ENCODE measurements at regions not wholly inside any gene's neighbourhood (a gene's known extent, or its start where the extent isn't known, plus 50 kb on each side); places are given as distances from the start of the nearest gene placed in this dataset.
A peak's percentile ranks its signal among the peaks of the same experiment; 100 is the strongest.
"Not testable (repeated sequence)": the region's sequence is repeated elsewhere in the genome, so short reads cannot be mapped to it uniquely, and the experiment has no call there.

GRCh38 chr14:106235356-106236159, 709.2 kb downstream of the TMEM121 start:
- DNase-seq, result no peak

GRCh38 chr14:106248321-106249192, 722.2 kb downstream of the TMEM121 start:
- no peak for DNase-seq

DNA sequence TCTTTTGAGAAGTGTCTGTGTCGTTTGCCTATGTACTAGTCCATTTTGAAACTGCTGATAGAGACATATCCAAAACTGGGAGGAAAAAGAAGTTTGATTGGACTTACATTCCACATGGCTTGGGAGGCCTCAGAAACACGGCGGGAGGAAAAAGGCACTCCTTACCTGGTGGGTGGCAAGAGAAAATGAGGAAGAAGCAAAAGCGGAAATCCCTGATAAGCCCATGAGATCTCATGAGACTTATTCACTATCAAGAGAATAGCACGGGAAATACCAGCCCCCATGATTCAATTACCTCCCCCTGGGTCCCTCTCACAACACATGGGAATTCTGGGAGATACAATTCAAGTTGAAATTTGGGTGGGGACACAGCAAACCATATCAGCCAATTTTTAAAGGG, 727.6 kb downstream of the TMEM121 start:
- not testable (repeated sequence) for DNase-seq

DNA sequence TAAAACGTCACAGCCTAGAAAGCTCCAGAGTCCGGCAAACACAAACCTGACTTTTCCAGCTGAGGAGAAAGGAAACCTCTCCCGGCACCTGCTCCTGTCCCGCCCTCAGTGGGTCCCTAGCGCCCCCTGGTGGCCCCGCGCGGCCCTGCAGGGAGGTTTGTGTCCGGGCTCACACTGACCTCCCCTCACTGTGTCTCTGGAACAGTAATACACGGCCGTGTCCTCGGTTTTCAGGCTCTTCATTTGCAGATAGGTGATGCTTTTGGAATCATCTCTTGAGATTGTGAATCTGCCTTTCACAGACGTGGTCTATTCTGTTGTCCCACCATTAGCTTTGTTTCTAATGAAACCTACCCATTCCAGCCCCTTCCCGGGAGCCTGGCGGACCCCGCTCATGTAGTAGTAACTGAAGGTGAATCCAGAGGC, 731.2 kb downstream of the TMEM121 start:
- peak; percentile 1 for DNase-seq

GRCh38 chr14:106268013-106268727, 741.8 kb downstream of the TMEM121 start:
- no peak for DNase-seq

DNA sequence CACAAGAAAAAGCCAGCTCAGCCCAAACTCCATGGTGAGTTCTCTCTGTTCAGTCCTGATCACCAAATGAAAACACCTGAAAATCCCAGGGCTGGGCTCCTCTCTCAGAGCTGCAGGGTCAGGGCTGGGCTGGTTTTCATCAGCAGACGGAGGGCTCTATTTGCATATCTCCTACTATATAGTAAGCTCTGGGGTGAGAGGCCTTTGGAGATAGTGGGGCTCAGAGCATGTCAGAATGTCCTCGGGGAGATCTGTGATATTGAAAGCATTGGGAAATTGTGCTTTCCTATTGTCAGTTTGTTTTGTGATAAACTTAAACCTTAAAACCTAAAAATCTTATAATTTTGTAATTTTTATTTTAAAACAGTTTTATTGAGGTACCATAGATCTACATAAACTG, 742.6 kb downstream of the TMEM121 start:
- DNase-seq, result no peak

DNA sequence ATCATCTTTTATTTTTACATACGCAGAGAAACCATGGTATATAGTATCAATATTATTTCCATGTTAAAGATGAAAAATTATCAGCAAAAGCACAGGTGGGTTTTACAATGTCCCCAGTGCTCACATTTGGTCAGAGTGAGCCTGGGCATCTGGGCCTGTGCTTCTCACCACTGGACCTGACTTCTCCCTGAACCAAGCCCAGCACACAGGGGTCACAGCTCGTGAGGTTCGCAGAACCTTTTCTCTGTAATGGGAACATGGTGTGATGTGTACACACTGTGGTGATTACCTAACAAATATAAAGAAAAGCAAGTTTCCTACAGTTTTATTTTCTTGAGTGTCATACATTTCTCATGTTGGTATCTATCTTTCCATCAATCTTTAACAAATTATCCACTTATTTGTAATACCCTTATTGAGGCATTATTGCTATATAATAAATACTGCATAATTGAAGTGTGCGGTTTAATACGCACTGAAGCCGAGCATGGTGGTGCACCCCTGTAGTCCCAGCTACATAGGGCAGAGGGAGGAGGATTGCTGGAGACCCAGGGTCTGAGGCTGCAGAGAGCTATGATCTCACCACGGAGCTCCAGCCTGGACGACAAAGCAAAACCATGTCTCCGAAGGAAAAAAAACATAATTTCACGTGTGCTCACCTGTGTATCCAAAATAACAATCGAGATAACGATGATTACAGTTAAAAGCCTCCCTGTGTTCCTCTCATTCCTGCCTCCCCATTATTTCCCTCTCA, 743.2 kb downstream of the TMEM121 start:
- DNase-seq, result no peak

DNA sequence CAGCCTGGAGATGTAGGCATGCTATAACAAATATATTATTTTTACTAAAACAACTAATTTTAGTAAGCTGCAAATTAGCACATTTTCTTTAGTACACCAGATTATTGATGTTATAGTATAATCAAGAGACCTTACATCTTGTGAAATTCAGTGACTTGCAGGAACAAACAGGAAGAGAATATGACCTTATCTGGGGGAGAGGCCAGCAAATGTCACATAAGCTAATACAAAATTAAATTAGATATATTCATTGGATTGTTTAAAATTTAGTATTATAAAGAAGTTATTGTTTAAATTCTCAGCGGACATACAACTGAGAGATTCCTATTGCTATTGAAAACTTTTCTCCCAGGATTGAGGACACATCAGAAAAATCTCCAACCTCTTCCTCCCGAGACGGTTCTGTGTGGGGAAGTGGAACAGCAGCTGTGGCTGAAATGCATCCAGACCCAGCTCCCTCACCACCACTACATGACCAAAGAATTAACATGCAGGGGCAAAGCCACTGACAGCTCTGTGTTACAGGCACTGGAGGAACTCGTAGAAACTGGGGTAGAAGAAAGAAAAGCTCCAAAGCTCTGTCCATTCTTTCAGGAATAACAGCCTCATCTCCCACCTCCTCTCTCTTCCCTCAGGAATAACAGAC, 744.2 kb downstream of the TMEM121 start:
- DNase-seq, result not testable (repeated sequence)

DNA sequence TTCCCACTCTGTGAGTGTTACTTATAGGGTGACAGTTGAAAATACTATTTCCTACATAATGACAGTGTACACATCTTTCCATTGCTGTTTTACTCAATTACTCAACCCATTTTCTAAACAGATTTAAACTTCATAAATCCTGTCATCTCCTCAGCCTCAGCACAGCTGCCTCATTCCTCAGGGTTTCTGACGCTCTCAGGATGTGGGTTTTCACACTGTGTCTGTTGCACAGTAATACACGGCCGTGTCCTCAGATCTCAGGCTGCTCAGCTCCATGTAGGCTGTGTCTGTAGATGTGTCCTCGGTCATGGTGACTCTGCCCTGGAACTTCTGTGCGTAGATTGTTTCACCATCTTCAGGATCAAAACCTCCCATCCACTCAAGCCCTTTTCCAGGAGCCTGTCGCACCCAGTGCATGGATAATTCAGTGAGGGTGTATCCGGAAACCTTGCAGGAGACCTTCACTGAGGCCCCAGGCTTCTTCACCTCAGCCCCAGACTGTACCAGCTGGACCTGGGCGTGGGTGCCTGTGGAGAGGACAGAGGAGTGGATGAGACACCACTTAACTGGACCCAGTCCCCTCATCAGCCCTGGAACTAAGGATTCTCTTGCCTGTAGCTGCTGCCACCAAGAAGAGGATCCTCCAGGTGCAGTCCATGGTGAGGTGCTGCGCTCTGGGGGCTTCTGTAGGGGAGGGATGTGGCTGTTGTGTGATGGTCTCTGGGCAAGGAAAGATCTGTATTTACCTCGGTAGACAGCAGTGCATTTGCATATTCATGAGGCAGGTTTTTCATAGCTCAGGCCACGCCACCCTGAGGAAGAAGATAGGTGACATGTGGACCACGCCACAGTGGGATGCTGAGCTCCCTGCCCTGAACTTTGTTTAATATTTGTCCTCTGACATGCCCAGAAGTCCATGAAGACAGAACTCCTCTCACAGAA, 750.2 kb downstream of the TMEM121 start:
- no peak for DNase-seq

GRCh38 chr14:106277503-106277902, 751.1 kb downstream of the TMEM121 start:
- DNase-seq, result no peak

DNA sequence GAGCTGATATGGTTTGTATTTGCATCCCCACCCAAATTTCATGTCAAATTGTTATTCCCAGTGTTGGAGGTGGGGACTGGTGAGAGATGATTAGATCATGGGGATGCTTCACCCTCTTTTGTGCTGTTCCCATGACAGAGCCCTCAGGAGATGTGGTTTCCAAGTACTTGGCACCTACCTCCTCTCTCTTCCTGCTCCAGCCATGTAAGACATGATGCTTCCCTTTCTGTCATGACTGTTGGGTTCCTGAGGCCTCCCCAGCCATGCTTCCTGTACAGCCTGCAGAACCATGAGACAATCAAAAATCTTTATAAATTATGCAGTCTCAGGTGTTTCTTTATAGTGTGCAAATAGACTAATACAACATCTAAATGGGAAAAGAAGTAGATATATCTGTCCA, 754.5 kb downstream of the TMEM121 start:
- DNase-seq, result no peak

DNA sequence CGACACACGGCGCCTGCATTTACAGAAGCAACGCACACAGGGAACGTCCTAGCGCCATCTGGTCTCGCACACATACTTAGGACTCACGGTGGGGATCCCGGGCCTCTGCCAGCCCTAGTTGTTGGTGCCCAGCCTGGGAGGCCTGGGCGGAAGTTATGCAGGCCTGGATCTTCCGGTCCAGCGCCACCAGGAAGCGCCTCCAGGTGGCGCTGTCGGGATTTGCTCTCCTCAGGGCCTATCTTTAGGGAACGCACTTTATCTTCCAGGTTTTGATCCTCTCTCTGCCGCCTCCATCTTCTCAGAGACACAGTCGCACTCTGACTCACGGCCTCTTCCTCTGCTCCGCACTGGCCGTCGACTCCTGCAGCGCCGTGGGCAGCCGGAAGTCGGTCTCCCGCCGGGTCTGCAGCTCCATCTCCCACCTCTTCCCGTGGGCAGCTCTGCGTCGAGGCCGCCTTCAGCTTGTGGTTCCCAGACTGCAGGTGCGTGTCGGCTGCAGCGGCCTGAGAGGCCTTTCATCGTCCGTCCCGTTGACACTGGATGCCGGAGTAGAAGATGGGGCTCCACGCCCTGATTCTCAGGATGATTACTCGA, 760.4 kb downstream of the TMEM121 start:
- no peak for DNase-seq

DNA sequence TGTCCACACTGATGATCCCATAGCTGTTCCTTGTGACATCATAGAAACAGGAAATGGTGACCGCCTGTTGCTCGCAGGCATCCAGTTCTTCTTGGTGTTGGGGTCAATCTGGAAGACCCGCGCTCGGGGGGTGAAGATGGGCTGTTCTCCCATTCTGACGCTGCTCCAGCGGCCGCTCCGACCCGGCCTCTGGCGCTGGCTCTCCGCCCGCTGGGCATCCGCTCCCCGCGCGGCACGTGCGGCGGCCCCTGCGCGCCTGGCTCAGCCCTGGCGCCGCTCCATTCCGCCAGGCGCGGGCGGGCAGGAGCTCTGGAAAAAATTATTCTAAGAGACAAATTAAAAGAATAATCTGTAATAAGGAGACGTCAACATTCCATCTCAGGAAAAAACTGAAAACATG, 761.1 kb downstream of the TMEM121 start:
- no peak for DNase-seq

DNA sequence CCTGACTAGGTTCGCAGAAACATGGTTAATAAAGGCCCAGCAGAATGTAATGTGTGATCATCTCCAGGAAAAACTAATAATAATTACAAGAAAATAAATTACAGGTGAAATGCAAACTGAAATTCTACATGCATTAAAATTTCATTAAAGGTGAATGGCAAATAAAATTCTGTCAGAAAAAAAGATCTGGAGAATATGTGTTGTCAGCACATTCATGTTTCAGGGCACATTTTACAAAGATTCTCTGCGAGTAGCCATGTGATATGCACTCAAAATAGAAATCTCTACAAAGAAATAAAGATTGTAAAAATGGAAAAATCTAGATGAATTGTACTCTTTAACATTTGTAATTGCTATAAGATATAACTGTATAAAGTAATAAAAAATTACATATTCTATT, 765.2 kb downstream of the TMEM121 start:
- DNase-seq, result no peak

DNA sequence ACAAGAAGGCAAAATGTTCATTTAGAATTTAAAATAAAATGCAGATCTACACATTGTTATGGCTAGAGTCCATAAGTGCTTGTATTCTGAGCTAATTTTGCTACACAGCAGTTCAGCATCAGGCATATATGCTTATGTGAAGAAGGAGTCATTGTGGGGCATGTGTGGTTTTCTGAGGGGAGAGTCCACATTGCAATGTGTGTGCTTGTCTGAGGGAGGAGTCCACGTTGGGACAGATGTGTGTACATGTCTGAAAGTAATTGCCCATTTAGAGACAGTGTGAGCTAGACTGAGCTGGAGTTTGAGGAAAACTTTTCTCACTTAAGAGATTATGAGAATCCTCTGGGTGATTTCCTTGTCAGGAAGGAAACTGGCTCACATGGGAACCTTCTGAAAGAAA, 767.9 kb downstream of the TMEM121 start:
- no peak for DNase-seq

DNA sequence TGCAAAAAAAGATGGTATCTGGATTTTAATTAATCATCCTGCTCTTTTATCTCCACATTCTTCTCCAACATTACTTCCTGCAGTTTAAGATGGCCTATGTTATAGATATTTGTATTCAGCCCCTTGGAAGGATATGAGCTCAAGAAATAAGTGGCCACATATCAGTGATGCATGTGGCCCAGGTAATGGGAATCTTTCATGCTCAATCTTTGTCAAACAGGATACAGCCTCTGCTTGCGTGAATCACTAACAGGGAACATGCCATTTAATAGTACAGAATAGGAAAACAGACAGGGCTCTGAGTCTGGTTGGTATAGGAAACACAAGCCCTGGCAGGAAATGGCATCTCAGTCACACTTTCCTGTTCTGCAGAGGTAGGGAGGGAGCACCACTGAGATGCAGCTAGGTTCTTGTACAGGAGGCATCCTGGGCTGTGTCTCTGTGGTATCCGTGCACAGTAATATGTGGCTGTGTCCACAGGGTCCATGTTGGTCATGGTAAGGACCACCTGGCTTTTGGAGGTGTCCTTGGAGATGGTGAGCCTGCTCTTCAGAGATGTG, 774.6 kb downstream of the TMEM121 start:
- DNase-seq, result not testable (repeated sequence)

- not testable (repeated sequence) for DNase-seq
Measured at GRCh38 chr14:106301609-106302008, 775.2 kb downstream of the TMEM121 start.

DNA sequence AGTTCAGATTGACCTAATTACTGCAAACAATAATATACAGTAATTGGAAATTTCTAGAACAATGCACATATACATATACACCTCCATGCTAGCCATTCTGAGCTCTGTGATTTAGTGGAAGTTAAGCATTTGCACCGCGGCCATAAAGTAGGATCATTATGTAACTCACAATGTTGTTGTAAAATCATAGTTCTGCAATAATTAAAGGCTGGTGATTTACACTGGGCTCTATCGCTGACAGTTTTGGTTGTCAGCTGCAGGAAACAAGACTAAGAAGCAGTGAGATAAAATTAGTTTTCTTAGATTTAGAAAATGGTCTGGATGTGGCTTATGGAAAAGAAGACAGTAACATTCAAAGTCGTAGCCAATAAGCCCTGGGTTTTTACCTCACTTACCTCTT, 776.3 kb downstream of the TMEM121 start:
- DNase-seq, result no peak

GRCh38 chr14:106304271-106304670, 777.9 kb downstream of the TMEM121 start:
- DNase-seq, result no peak

GRCh38 chr14:106308839-106309389, 782.5 kb downstream of the TMEM121 start:
- DNase-seq, result no peak
